ENCODE measurements at regions not wholly inside any gene's neighbourhood (a gene's known extent, or its start where the extent isn't known, plus 50 kb on each side); places are given as distances from the start of the nearest gene placed in this dataset.
"Not testable (repeated sequence)": the region's sequence is repeated elsewhere in the genome, so short reads cannot be mapped to it uniquely, and the experiment has no call there.

- FAIRE-seq = no peak
- CTCF ChIA-PET (ENCODE audit: partially characterized antibody) = no interaction called here
- H3K4me3 ChIP-seq (ENCODE audit: extremely low read depth in 1 of 4, insufficient read depth in 2 of 4, low read depth in 3 of 4, low read length in 4 of 4) = no peak overlapping the region
Measured at GRCh38 chr1:56120021-56120420, 459.3 kb downstream of the PLPP3 start.

DNA sequence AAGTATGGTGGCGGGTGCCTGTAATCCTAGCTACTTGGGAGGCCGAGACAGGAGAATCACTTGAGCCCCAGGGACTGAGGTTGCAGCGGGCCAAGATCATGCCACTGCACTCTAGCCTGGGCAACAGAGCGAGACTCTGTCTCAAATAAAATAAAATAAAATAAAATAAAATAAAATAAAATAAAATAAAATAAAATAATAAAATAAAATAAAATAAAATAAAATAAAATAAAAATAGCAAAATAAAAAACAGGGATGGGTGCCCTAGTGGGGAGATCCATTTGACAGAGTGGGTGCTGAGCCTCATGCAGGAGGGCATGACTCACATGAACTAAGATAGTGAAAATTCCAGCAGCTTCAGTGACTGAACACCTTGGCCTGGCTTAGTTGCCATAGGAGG is 460.7 kb downstream of the PLPP3 start:
- H3K27ac ChIP-seq (ENCODE audit: low read depth, low read length); H4K91ac ChIP-seq (replicated peaks; ENCODE audit: insufficient read length, low read length); H2BK120ac ChIP-seq (replicated peaks; ENCODE audit: low read depth, low read length); H3K23ac ChIP-seq (ENCODE audit: insufficient read length); H3K4me1 ChIP-seq (replicated peaks in 1 of 4; ENCODE audit: control insufficient read depth in 3 of 4, insufficient read depth in 4 of 4, low read length in 3 of 4); H3K9me3 ChIP-seq (ENCODE audit: insufficient read depth in 2 of 2, low read depth in 1 of 2, low read length in 1 of 2); POLR2A ChIA-PET (ENCODE audit: partially characterized antibody); DNase-seq (ENCODE audit: low read depth in 1 of 2, low spot score in 2 of 2); H2AK5ac ChIP-seq (ENCODE audit: low read depth, low read length); H3K4me3 ChIP-seq (ENCODE audit: extremely low read depth in 1 of 4, insufficient read depth in 2 of 4, low read depth in 3 of 4, low read length in 4 of 4); H2BK12ac ChIP-seq (ENCODE audit: low read depth, low read length); H3K4ac ChIP-seq (replicated peaks; ENCODE audit: insufficient read length, low read depth, low read length); FAIRE-seq; H3K18ac ChIP-seq (ENCODE audit: extremely low read depth, low read length); H2AFZ ChIP-seq (ENCODE audit: low read length); H2BK20ac ChIP-seq (ENCODE audit: low read length); H3K14ac ChIP-seq (ENCODE audit: insufficient read length); H3K9ac ChIP-seq (replicated peaks in 1 of 4; ENCODE audit: extremely low read depth in 1 of 4, low read depth in 3 of 4, low read length in 3 of 4); H3K56ac ChIP-seq (replicated peaks; ENCODE audit: insufficient read length, low read depth, low read length); H3K36me3 ChIP-seq (ENCODE audit: control insufficient read depth in 2 of 4, insufficient read depth in 4 of 4, low read length in 3 of 4); H4K5ac ChIP-seq (ENCODE audit: insufficient read length, low read depth, low read length); H4K20me1 ChIP-seq (replicated peaks in 1 of 2; ENCODE audit: control insufficient read depth in 1 of 2, insufficient read depth in 2 of 2, low read length in 2 of 2); H3K27me3 ChIP-seq (replicated peaks in 1 of 4; ENCODE audit: control insufficient read depth in 3 of 4, extremely low read depth in 1 of 4, insufficient read depth in 3 of 4, low read length in 3 of 4); H3K4me2 ChIP-seq (ENCODE audit: insufficient read depth in 1 of 2, low read depth in 2 of 2, low read length in 2 of 2); H3K79me1 ChIP-seq (ENCODE audit: low read depth, low read length); H2BK15ac ChIP-seq (ENCODE audit: low read length); H3K23me2 ChIP-seq (ENCODE audit: low read depth, low read length); H2BK5ac ChIP-seq (ENCODE audit: low read depth, low read length); H4K8ac ChIP-seq (ENCODE audit: extremely low read depth, insufficient read depth, low read length); H3K79me2 ChIP-seq (ENCODE audit: control insufficient read depth in 1 of 2, insufficient read depth in 2 of 2, low read length in 2 of 2): not testable (repeated sequence)
- WGBS, 2 experiments (ENCODE audit: extremely low coverage in 1 of 2, insufficient coverage in 1 of 2, insufficient read length in 1 of 2, insufficient replicate concordance in 2 of 2, low coverage in 1 of 2, low lambda C conversion rate in 2 of 2, missing lambda C conversion rate in 1 of 2) = 94% methylated on average over 3 of the region's 4 CpGs; no CpG with 5 or more reads in 1 of the 2 experiments
- CTCF ChIA-PET (ENCODE audit: partially characterized antibody) = interaction anchor here (0.6 to 1.4 kb wide), 3 partner anchors 14 to 1481 kb away, joined by 3 read pairs; no protein-coding TSS in a partner anchor

More at GRCh38 chr1:56120021-56120420, 459.3 kb downstream of the PLPP3 start:
- no peak overlapping the region for H2AK5ac ChIP-seq (ENCODE audit: low read depth, low read length)
- H3K36me3 ChIP-seq (ENCODE audit: control insufficient read depth in 2 of 4, insufficient read depth in 4 of 4, low read length in 3 of 4) = no peaks in the 10 kb centered on the region; a peak in 1 of 8 replicates
- no peak overlapping the region for H3K23ac ChIP-seq (ENCODE audit: insufficient read length)
- no peak overlapping the region for H3K4me2 ChIP-seq (ENCODE audit: insufficient read depth in 1 of 2, low read depth in 2 of 2, low read length in 2 of 2)
- no peak overlapping the region for H4K91ac ChIP-seq (replicated peaks; ENCODE audit: insufficient read length, low read length)
- no peak overlapping the region for H2BK5ac ChIP-seq (ENCODE audit: low read depth, low read length)
- no peaks in the 10 kb centered on the region for H3K4me1 ChIP-seq (replicated peaks in 1 of 4; ENCODE audit: control insufficient read depth in 3 of 4, insufficient read depth in 4 of 4, low read length in 3 of 4)
- DNase-seq (ENCODE audit: low read depth in 1 of 2, low spot score in 2 of 2) = no peak
- H2BK20ac ChIP-seq (ENCODE audit: low read length) = no peak overlapping the region
- 0 out of 4 replicates have a peak, but pooled peaks cover 0 to 2% of the 10 kb centered on the region in 2 experiments for H3K9me3 ChIP-seq (ENCODE audit: insufficient read depth in 2 of 2, low read depth in 1 of 2, low read length in 1 of 2)
- H3K27me3 ChIP-seq (replicated peaks in 1 of 4; ENCODE audit: control insufficient read depth in 3 of 4, extremely low read depth in 1 of 4, insufficient read depth in 3 of 4, low read length in 3 of 4) = no peaks in the 10 kb centered on the region
- POLR2A ChIA-PET (ENCODE audit: partially characterized antibody) = no interaction called here
- H4K8ac ChIP-seq (ENCODE audit: extremely low read depth, insufficient read depth, low read length) = no peak overlapping the region
- no peak overlapping the region for H3K56ac ChIP-seq (replicated peaks; ENCODE audit: insufficient read length, low read depth, low read length)
- no peaks in the 10 kb centered on the region for H3K79me2 ChIP-seq (ENCODE audit: control insufficient read depth in 1 of 2, insufficient read depth in 2 of 2, low read length in 2 of 2)
- H2BK12ac ChIP-seq (ENCODE audit: low read depth, low read length) = no peak overlapping the region
- no peak overlapping the region for H2BK120ac ChIP-seq (replicated peaks; ENCODE audit: low read depth, low read length)
- H3K18ac ChIP-seq (ENCODE audit: extremely low read depth, low read length) = no peak overlapping the region
- no peak overlapping the region for H3K4ac ChIP-seq (replicated peaks; ENCODE audit: insufficient read length, low read depth, low read length)
- H3K9ac ChIP-seq (replicated peaks in 1 of 4; ENCODE audit: extremely low read depth in 1 of 4, low read depth in 3 of 4, low read length in 3 of 4) = no peak overlapping the region
- H2AFZ ChIP-seq (ENCODE audit: low read length) = no peak overlapping the region
- no peaks in the 10 kb centered on the region for H4K20me1 ChIP-seq (replicated peaks in 1 of 2; ENCODE audit: control insufficient read depth in 1 of 2, insufficient read depth in 2 of 2, low read length in 2 of 2)
- H2BK15ac ChIP-seq (ENCODE audit: low read length) = no peak overlapping the region
- no peak overlapping the region for H3K27ac ChIP-seq (ENCODE audit: low read depth, low read length)
- TF ChIP-seq POLR2A (IDR thresholded peaks at IDR 0.05; ENCODE audit: control extremely low read depth in 1 of 2, low read depth in 2 of 2, low read length in 2 of 2) (no peak), EGR1 (IDR thresholded peaks at IDR 0.05; ENCODE audit: borderline replicate concordance, low read depth, low read length) (no peak)
- no peak overlapping the region for H3K14ac ChIP-seq (ENCODE audit: insufficient read length)
- no peaks in the 10 kb centered on the region for H3K79me1 ChIP-seq (ENCODE audit: low read depth, low read length)
- no peaks in the 10 kb centered on the region; the same call in 1 of the 2 replicates for H3K23me2 ChIP-seq (ENCODE audit: low read depth, low read length)
- no peak overlapping the region for H4K5ac ChIP-seq (ENCODE audit: insufficient read length, low read depth, low read length)
- WGBS, 2 experiments (ENCODE audit: extremely low coverage in 1 of 2, insufficient coverage in 1 of 2, insufficient read length in 1 of 2, insufficient replicate concordance in 2 of 2, low coverage in 1 of 2, low lambda C conversion rate in 2 of 2, missing lambda C conversion rate in 1 of 2) = 87% methylated on average over 2 of the region's 2 CpGs; no CpG with 5 or more reads in 1 of the 2 experiments
